H1 (cell line): ENCODE measurements at regions not wholly inside any gene's neighbourhood (a gene's known extent, or its start where the extent isn't known, plus 50 kb on each side); places are given as distances from the start of the nearest gene placed in this dataset.

Experiments used
- CHD1 ChIP-seq: IDR thresholded peaks from 2 replicates; pipeline ENCODE4 v1.6.1; 2012; ENCODE audit warnings: low read depth, low read length, improper control_type of control experiment
- JUND ChIP-seq: IDR thresholded peaks from 2 replicates; pipeline ENCODE4 v1.6.1; 2011; ENCODE audit warnings: mild to moderate bottlenecking, improper control_type of control experiment, low read length
- RAD21 ChIP-seq, 2 experiments: IDR thresholded peaks in 1 of 2; conservative IDR thresholded peaks in 1 of 2; 2 replicates each; pipeline ENCODE4 v1.6.1; 2011; ENCODE audit warnings: low read depth in 2 of 2, low read length in 2 of 2, improper control_type of control experiment in 1 of 2, inconsistent platforms in 1 of 2, mild to moderate bottlenecking in 1 of 2, moderate library complexity in 1 of 2
- TF ChIP-seq, protein P1 (sequence below): fragments of 300-600 bp; sonication (generic); IDR thresholded peaks from 2 replicates; pipeline ENCODE4 v1.7.1; 2012; ENCODE audit warnings: low read length, moderate library complexity, mild to moderate bottlenecking, inconsistent platforms; ENCODE audit not compliant: insufficient replicate concordance
- TF ChIP-seq, protein P2 (sequence below): IDR thresholded peaks from 2 replicates; pipeline ENCODE4 v1.6.1; 2011; ENCODE audit warnings: low read depth, mild to moderate bottlenecking, low read length; ENCODE audit not compliant: insufficient read depth

GRCh38 chr13:50594276-50595051 is 249.0 kb downstream of the DLEU7 start (continued):
- TF ChIP-seq, protein P1, sequence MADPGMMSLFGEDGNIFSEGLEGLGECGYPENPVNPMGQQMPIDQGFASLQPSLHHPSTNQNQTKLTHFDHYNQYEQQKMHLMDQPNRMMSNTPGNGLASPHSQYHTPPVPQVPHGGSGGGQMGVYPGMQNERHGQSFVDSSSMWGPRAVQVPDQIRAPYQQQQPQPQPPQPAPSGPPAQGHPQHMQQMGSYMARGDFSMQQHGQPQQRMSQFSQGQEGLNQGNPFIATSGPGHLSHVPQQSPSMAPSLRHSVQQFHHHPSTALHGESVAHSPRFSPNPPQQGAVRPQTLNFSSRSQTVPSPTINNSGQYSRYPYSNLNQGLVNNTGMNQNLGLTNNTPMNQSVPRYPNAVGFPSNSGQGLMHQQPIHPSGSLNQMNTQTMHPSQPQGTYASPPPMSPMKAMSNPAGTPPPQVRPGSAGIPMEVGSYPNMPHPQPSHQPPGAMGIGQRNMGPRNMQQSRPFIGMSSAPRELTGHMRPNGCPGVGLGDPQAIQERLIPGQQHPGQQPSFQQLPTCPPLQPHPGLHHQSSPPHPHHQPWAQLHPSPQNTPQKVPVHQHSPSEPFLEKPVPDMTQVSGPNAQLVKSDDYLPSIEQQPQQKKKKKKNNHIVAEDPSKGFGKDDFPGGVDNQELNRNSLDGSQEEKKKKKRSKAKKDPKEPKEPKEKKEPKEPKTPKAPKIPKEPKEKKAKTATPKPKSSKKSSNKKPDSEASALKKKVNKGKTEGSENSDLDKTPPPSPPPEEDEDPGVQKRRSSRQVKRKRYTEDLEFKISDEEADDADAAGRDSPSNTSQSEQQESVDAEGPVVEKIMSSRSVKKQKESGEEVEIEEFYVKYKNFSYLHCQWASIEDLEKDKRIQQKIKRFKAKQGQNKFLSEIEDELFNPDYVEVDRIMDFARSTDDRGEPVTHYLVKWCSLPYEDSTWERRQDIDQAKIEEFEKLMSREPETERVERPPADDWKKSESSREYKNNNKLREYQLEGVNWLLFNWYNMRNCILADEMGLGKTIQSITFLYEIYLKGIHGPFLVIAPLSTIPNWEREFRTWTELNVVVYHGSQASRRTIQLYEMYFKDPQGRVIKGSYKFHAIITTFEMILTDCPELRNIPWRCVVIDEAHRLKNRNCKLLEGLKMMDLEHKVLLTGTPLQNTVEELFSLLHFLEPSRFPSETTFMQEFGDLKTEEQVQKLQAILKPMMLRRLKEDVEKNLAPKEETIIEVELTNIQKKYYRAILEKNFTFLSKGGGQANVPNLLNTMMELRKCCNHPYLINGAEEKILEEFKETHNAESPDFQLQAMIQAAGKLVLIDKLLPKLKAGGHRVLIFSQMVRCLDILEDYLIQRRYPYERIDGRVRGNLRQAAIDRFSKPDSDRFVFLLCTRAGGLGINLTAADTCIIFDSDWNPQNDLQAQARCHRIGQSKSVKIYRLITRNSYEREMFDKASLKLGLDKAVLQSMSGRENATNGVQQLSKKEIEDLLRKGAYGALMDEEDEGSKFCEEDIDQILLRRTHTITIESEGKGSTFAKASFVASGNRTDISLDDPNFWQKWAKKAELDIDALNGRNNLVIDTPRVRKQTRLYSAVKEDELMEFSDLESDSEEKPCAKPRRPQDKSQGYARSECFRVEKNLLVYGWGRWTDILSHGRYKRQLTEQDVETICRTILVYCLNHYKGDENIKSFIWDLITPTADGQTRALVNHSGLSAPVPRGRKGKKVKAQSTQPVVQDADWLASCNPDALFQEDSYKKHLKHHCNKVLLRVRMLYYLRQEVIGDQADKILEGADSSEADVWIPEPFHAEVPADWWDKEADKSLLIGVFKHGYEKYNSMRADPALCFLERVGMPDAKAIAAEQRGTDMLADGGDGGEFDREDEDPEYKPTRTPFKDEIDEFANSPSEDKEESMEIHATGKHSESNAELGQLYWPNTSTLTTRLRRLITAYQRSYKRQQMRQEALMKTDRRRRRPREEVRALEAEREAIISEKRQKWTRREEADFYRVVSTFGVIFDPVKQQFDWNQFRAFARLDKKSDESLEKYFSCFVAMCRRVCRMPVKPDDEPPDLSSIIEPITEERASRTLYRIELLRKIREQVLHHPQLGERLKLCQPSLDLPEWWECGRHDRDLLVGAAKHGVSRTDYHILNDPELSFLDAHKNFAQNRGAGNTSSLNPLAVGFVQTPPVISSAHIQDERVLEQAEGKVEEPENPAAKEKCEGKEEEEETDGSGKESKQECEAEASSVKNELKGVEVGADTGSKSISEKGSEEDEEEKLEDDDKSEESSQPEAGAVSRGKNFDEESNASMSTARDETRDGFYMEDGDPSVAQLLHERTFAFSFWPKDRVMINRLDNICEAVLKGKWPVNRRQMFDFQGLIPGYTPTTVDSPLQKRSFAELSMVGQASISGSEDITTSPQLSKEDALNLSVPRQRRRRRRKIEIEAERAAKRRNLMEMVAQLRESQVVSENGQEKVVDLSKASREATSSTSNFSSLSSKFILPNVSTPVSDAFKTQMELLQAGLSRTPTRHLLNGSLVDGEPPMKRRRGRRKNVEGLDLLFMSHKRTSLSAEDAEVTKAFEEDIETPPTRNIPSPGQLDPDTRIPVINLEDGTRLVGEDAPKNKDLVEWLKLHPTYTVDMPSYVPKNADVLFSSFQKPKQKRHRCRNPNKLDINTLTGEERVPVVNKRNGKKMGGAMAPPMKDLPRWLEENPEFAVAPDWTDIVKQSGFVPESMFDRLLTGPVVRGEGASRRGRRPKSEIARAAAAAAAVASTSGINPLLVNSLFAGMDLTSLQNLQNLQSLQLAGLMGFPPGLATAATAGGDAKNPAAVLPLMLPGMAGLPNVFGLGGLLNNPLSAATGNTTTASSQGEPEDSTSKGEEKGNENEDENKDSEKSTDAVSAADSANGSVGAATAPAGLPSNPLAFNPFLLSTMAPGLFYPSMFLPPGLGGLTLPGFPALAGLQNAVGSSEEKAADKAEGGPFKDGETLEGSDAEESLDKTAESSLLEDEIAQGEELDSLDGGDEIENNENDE, result no peak
- TF ChIP-seq CHD1 (no peak), RAD21 (IDR thresholded peaks at IDR 0.05 in 1 of 2, conservative IDR thresholded peaks at IDR 0.05 in 1 of 2; ENCODE audit: low read depth in 2 of 2, low read length in 2 of 2) (peak; percentile 35 to 54), JUND (no peak)
- TF ChIP-seq, protein P2, sequence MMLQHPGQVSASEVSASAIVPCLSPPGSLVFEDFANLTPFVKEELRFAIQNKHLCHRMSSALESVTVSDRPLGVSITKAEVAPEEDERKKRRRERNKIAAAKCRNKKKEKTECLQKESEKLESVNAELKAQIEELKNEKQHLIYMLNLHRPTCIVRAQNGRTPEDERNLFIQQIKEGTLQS, result no peak
